A172 (cell line): ENCODE measurements at regions not wholly inside any gene's neighbourhood (a gene's known extent, or its start where the extent isn't known, plus 50 kb on each side); places are given as distances from the start of the nearest gene placed in this dataset.
"Not testable (repeated sequence)": the region's sequence is repeated elsewhere in the genome, so short reads cannot be mapped to it uniquely, and the experiment has no call there.

Experiments used
- DNase-seq: peaks from one replicate; pipeline ENCODE4 v3.0.0-alpha.2; 2015; ENCODE audit warnings: low spot score

DNA sequence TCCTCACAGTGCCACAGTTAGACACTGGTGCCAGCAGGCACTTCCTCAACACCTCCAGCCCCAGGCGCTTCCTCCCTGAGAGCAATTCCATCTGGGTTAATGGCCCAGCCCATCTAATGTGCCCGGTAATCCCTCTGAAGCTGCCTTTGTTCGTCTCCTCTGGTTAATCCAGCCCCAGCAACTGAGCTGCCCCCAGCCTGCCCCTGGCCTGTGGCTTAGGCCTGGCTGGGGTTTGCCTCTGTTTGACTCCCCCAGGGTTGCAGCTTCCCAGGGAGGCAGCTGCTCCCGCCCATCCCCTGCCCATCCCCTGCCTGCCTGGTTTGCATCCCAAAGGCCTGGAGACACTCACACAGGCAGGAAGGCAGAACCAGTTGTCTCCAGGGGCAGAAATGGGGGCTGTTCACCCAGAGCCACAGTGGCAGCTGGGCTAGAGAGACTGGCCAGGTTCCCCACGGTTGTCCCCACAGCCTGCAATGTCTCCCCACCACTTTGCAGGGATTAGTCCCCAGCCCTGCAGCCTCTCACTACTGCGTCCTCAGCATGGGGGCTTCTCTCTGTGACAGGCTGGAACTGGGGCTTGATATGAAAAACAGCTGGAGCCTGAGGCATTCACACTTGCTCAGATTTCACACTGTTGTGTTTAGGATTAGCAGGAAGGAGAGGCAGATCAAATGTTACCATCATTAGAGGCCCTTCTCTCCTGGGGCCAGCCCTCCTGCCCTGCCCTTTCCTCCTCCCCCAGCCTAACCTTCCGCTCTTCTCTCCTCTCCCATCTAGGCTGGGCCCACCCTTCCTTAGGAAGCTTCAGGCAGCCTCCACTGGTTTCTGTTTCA lies 120.2 kb downstream of the TLR5 start:
- DNase-seq, result no peak

DNA sequence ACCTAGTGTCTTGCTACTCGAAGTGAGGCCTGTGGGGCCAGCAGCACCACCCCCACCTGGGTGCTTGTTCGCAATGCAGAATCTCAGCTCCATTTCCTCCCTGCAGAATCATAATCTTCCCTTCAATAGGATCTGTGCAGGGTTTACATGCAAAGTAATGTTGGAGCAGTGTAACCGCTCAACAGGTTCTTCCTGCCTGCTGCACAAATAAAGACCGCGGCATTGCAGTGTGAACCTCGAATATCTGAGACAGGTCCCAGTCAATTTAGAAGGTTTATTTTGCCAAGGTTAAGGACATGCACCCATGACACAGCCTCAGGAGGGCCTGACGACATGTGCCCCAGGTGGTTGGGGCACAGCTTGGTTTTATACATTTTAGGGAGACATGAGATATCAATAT lies 119.2 kb downstream of the TLR5 start:
- DNase-seq, result no peak

DNA sequence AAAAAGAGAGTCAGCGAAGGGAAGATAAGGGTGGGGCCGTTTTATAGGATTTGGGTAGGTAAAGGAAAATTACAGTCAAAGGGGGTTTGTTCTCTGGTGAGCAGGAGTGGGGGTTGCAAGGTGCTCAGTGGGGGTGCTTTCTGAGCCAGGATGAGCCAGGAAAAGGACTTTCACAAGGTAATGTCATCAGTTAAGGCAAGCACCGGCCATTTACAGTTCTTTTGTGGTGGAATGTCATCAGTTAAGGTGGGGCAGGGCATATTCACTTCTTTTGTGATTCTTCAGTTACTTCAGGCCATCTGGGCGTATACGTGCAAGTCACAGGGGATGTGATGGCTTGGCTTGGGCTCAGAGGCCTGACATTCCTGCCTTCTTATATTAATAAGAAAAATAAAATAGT lies 118.6 kb downstream of the TLR5 start:
- not testable (repeated sequence) for DNase-seq

DNA sequence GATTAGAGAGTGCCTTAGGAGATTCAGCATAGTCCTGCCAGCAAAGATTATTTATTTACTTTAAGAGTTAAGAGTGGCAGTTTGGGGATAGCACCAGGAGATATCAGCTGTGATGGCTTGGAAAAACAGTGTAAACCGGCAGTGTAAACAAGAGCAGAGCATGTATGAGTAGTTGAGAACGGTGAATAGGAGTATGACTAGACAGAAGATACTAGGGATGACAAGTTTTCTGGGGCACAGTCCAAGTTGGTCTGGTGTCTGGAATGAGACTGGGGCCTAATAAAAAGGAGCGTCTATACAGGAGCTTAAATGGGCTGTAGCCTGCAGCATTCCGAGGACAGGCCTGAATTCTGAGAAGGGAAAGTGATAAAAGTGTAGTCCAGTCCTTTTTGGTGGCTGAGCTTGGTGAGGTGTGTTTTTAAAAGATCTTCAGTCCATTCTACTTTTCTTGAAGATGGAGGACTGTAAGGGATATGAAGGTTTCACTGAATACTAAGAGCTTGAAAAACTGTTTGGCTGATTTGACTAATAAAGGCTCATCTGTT lies 117.8 kb downstream of the TLR5 start:
- DNase-seq, result not testable (repeated sequence)

DNA sequence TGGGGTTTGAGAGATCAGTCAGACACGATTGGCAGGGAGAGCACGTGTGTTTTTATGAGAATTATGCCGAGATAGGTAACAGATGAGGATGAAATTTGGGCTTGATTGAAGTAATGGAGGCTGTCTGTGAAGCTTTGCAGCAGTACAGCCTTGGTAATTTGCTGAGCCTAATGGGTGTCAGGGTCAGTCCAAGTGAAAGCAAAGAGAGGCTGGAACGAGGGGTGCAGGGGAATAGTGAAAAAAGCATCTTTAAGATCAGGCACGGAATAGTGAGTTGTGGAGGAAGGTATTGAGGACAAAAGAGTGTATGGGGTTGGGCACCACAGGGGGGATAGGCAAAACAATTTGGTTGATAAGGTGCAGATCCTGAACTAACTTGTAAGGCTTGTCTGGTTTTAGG lies 116.4 kb downstream of the TLR5 start:
- DNase-seq, result not testable (repeated sequence)

DNA sequence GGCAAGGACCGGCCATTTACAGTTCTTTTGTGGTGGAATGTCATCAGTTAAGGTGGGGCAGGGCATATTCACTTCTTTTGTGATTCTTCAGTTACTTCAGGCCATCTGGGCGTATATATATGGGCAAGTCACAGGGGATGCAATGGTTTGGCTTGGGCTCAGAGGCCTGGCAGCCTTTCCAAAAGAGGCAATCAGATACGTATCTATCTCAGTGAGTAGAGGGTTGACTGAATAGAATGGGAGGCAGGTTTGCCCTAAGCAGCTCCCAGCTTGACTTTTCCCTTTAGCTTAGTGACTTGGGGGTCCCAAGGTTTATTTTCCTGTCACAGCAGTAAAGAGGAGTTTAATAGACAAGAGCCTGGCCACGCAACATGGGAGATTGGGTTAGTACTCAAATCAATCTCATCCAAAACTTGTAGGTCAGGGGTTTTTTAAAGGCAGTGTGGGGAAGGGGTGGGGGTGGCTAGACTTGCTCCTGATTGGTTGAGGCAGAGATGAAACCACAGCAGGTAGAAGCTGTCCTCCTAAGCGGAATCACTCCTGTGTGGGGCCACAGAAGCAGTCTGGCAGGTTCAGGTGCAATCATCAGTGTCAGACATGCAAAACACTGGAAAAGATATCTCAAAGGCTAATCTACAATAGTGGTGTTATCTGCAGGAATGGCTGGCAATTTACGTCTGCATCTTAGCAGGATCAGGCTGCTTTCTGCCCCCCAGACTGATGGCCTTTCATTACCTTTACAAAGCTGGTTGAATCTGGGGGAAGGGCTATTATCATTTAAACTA lies 112.9 kb downstream of the TLR5 start:
- no peak for DNase-seq

- no peak for DNase-seq
Observed at GRCh38 chr1:223030871-223031400, 112.1 kb downstream of the TLR5 start.

GRCh38 chr1:223031733-223032601 lies 111.1 kb downstream of the TLR5 start:
- peak; percentile 70 for DNase-seq

- no peak for DNase-seq
Observed at GRCh38 chr1:223033658-223034057, 109.4 kb downstream of the TLR5 start.

DNA sequence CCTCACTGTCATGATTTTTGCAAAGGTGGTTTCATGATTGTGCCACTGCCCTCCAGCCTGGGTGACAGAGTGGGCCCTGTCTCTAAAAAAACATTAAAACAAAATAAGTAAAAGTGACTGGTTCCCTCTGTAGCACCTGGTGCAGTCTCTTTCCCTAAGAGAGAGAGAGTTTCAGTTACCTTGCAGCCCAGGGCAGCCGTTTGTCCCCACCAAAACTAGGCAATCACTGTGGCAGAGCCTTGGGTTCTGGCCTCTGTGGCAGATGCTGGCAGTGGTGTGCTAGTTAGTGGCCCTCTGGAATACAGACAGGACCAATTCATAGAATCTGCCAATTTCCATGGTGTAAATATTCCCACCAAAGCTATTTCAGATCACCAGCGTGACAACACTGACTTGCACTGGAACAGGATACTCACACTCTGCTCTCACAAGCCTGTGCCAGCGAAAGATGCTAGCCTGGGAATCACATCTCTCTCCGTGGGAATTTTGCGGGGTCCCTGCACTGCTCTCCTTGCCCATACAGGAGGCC lies 108.7 kb downstream of the TLR5 start:
- DNase-seq, result no peak

DNA sequence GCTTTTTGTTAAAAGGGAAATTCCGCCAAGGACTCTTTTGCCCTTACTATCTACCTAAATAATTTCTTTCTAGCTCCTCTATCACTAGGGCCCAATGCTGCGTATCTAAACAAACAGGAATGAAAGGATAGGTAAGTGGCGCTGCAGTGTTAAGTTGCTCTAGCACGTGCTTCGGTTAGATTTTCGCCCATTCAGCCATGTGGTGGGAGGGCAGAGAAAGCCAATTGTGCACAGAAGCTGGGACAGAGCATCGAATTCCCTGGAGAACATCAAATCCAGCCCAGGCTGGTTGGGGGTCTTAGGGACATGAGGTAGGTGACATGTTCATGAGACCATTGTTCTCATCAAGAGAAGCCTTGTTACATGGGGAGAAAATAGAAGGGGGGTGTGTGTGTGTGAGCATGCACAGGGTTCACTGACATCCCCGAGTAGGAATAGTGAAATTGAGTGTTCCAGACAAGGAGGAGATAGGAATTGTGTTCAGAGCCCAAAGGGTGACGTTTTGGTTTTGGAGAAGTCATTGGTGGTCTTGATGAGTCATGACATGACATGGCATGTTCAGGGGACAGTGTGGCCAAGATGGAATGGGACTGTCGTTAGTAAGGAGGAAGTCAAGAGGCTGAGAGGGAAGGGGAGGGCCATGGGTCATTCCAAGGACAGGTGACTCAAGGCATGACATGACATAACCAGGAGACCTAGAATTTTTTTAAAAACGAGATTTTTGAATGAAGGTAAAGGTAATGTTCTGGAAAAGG lies 107.1 kb downstream of the TLR5 start:
- no peak for DNase-seq

DNA sequence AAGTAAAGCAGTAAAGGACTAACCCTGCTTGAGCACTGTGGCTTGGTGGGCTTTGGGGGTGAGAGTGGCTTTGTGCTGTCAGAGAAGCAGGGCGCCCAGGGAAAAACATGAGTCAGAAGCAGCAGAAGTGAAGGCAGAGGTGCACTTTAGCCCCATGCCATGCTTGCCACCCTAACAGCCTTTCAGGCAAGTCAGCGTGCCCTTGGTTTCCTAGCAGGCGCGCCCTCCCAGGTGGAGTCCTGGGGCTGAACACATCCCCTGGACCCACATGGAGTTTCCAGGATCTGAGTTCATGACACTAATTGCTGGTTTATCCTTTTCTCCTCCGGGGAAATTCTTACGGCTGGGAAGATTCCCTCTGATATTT lies 106.6 kb downstream of the TLR5 start:
- no peak for DNase-seq

GRCh38 chr1:223037845-223038244 lies 105.2 kb downstream of the TLR5 start:
- no peak for DNase-seq

DNA sequence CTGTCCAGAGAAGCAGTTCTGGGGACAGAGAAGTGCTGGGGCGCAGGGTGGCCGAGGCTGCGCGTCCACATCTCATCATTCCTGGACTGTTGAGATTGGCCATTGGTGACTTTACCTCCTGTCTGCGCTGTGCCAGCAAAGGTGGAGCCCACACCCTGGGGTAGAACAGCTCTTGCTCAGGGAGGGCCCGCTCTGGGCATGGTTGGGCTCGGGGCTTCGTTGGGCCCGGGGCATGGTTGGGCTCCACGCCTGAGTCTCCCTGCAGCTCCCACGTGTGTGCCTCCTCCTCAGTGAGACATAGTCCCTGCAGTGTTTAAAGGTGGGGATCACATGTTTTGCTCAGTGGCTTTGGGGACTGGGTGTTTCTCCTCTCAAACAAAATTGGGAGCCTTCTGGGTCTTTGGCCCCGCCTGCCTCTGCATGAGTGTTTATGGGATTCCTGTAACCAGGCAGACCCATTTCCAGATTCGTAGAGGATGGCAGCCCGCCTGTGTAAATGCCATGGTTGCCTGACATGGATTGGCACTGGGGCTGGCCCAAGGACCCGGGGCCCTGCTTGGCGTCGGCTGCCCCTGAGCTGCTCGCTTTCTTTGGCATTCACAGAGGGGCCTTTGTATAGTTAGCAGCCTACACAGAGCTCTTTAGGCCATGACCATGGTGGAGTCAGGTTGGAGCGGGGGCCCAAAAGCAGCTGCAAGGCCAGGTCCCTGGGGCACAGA lies 104.6 kb downstream of the TLR5 start:
- DNase-seq, result no peak

- DNase-seq, result no peak
Observed at GRCh38 chr1:223039990-223040389, 103.1 kb downstream of the TLR5 start.

DNA sequence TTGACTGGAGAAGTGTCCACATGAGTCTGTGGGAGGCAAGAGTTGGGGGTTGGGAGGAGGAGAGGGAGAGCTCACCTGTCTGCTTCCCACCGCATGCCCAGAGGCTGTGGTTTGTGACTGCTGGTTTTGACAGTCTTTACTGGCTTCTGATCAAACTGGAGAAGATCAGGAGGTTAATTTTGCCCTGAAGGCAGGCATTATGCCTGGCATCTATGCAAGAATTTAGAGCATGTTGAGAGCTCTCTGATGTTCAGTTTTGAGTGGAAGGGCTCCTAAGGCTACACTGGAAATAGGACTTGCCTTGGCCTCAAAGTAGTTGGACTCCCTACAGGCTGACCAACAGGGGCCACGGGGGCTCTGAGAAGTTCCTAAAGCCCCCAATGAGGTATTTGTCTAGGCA lies 101.6 kb downstream of the TLR5 start:
- peak; percentile 35 for DNase-seq

DNA sequence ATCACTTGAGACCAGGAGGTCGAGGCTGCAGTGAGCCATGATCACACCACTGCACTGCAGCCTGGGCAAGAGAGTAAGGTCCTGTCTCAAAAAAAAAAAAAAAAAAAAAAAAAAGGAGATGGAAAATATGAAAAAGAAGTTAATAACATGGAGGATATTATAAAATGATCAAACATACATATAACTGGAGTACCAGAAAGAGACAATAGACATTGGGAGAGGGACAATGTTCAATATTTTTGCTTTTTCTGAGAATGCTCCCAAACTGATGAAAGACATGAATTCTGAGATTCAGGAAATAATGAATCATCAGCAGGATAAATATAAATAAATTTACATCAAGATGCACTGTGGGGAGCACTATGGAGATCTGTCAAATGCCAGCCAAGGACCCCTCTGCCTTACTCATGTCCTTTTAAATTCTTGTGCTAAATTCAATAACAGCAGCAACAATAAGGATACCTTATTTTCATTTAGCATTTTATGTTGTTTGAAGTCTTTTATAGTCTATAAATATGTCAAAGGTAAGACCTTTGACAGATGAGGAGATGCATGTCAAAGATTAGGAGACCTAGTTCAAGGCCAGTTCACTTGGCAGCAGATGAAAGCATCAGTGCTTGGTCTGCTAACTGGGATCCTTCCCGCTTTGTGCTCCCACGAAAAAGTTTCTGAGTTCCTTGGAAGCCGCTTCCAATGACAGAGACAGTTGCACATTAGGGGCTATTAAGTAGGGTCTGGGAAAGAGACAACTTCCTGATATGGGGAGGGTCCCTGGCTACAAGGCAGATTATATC lies 97.7 kb downstream of the TLR5 start:
- DNase-seq, result no peak

GRCh38 chr1:223046011-223046410 lies 97.0 kb downstream of the TLR5 start:
- DNase-seq, result no peak

DNA sequence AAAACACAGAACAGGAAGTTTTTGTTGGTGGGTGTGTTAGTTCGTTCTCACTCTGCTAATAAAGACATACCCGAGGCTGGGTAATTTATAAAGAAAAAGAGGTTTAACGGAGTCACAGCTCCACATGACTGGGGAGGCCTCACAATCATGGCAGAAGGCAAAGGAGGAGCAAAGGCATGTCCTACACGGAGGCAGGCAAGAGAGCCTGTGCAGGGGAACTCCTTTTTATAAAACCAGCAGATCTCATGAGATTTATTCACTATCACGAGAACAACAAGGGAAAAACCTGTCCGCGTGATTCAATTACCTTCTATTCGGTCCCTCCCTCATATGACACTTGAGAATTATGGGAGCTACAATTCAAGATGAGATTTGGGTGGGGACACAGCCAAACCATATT lies 96.6 kb downstream of the TLR5 start:
- DNase-seq, result not testable (repeated sequence)
